GM12891 (cell line): ENCODE measurements at regions not wholly inside any gene's neighbourhood (a gene's known extent, or its start where the extent isn't known, plus 50 kb on each side); places are given as distances from the start of the nearest gene placed in this dataset.

Experiments
- PAX5 ChIP-seq: IDR thresholded peaks from 2 replicates; pipeline ENCODE4 v1.6.1; 2011; ENCODE audit warnings: low read length, moderate library complexity, mild to moderate bottlenecking; ENCODE audit not compliant: insufficient read depth, severe bottlenecking
- POLR2A ChIP-seq: IDR thresholded peaks from 2 replicates; pipeline ENCODE4 v1.6.1; 2011; ENCODE audit warnings: low read depth, low read length, control low read depth
- POLR2AphosphoS5 ChIP-seq: IDR thresholded peaks from 2 replicates; pipeline ENCODE4 v1.6.1; 2011; ENCODE audit warnings: low read depth, low read length, control low read depth
- POU2F2 ChIP-seq: IDR thresholded peaks from 2 replicates; pipeline ENCODE4 v1.6.1; 2011; ENCODE audit warnings: low read depth, mild to moderate bottlenecking, control low read depth, low read length, moderate library complexity
- SPI1 ChIP-seq: IDR thresholded peaks from 2 replicates; pipeline ENCODE4 v1.6.1; 2011; ENCODE audit warnings: low read depth, low read length, control low read depth
- TAF1 ChIP-seq: IDR thresholded peaks from 2 replicates; pipeline ENCODE4 v1.6.1; 2011; ENCODE audit warnings: low read depth, low read length, control low read depth

GRCh38 chrX:20455001-20455400 is 188.3 kb upstream of the RPS6KA3 start:
- TF ChIP-seq POLR2A, result no peak
- no peak for TF ChIP-seq POLR2AphosphoS5
- TF ChIP-seq TAF1, result no peak
- no peak for TF ChIP-seq SPI1
- TF ChIP-seq PAX5, result no peak
- no peak for TF ChIP-seq POU2F2
